LHCN-M2 (cell line): ENCODE measurements at regions not wholly inside any gene's neighbourhood (a gene's known extent, or its start where the extent isn't known, plus 50 kb on each side); places are given as distances from the start of the nearest gene placed in this dataset.
A peak's percentile ranks its signal among the peaks of the same experiment; 100 is the strongest.

Source experiments
- DNase-seq: peaks from one replicate; pipeline ENCODE4 v3.0.0-alpha.2; 2012; ENCODE audit warnings: low read depth

GRCh38 chr5:34586117-34586885, 69.8 kb upstream of the RAI14 start:
- DNase-seq: peak; percentile 89

DNA sequence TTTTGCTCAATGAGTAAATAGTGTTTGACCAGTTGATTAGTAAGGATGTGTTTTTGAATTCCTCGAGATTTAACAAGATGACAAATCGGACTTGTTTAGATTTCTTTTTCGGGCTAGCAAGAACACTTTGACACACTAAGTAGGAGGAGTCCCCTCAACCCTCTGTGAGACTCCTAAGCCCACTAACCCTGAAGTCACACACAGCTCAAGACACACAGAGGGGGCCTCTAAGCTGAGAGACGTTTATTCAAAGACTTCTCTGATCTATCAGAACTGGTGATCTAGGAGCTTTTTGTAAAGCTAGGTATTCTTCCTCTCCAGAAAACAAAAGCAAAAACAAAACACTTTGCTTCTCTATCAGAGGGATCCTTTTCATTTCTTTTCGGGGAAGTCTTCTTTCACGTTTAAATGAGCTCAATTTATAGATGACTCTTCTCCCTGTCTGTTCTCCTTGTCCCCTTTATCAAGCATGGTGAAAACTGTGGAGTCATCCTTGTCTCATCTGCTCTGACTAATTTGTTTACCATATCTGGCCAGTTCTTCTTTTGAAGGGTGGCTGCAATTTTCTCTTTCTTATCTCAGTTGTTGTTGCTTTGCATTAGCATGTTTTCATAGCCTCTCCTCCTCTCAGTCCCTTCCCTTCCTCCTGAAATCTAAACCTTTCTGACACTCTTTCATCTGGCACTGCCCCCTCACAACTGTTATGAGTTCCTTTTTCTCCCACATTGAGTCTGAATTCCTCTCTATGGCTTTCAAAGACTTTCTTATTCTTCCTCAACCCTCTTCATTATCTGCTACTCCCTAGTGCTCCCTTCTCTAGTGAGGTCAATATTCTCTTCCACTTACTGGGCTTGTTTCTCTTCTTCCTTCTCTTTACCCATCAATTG, 68.5 kb upstream of the RAI14 start:
- DNase-seq: peak; percentile 78

DNA sequence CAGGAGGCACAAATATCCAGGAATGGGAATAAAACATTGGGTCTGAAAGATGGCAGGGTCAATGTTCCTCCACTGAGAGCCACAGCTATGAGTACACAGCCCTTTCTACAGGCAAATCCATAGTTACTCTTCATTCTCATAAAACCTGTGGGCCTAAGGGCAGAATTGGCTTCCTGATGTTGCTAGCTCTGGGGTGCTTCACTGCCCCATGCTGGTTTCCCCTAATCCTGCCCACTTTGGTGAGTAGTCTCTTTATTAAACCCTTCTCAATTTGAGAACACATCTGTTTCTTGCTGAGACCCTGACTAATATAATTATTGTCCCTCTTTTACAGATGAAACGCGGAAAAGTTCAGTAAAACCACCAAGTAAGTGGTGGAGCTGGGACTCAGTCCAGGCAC, 66.3 kb upstream of the RAI14 start:
- DNase-seq: no peak

- no peak for DNase-seq
Measured at GRCh38 chr5:34591723-34592122, 64.4 kb upstream of the RAI14 start.

DNA sequence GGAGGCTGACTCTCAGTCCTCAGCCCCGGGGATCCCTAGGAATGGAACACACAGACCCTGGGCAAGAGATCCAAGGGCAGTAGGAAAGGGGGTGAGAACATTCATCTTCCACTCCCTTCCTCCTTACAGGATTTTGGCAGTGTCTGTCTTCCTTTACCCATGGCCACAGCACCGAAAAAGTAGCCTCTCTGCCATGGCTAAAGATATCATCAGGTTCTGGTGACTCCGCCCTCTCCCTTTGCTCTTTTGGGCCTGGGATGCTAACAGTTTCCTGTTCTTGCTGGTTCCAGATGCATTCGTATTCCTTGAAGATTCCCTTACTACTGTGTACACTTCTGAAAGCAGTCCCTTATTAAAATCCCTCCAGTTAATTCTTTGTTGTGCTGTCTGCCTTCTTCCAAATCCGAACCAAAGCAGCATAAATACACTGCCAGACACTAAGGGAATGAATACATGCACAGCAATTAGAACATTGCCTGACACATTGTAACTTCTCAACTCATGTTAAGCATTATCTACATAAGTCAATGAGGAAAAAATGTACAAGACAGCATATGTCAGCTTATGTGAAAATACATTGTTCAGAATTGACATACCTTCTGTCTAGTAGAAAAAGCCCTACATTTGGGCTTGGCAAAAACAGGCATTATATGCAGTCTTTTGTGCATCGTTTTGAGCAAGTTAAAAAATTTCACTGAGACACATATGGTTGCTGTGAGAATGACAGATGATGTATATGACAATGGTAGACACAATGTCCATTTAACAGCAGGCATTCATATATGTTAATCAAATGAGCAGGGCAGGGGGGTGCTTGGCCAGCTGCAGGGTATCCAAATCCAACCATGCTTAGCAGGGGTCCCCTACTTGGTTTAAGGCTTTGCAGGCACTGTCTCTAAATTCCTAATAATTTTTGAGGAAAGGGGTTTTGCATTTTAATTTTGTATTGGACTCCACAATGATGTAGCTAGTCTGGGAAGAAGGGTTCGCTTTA, 58.8 kb upstream of the RAI14 start:
- no peak for DNase-seq

DNA sequence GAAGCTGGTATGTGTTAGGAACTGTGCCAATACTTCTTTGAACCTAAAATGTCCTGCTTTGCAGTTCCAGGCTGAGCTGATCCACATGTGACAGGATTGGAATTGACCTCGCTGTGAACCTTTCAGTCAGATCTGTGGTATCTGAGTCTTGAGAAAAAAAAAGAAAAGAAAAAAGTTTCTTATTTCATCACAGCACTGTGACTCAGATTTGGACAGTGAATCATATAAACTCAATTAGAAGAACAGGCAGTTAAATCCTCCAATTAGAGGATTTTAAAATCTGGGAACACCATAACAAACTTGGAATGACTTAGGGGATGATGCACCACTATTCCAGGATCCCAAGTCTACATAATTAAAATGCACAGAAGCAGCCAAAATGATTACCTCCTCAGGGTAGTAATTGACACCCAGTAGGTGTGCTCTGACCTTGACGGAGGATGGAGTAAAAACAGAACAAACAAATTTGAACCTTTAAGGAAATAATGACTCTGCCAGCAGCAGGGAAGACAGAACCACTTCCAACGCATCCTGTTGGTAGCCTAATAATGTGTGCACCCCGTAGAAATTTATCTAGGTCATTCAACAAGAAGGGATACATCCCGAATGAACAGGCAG, 57.8 kb upstream of the RAI14 start:
- peak; percentile 93 for DNase-seq

DNA sequence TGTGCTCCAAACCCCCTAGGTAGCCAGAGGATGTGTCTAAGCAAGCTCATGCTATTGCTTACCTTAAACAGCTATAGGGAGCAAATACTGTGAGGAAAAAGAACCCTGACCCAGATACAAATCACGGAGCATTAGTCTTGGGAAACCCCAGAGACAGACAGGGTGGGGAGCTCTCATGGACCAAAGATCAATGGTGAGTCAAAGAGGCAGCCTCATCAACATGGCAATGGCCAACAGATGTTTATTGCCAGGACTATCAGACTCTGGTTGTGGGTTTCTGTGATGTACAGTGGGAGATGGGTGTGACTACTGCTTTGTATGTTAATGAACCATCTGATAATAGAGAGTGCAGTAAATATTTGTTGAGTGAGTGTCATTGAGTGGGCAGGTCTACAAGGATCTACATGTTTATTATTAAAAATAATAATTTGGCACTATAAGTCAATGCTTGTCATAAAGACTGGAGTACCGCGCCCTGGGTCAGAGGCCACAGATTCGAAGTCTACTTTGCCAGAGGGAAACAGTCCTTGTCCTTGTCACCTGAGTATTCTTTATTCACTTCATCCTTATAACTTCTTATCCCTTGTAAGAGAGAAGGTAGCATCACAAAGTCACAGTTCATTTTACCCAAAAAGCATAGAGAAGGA, 56.5 kb upstream of the RAI14 start:
- DNase-seq: no peak

- DNase-seq: no peak
Measured at GRCh38 chr5:34600118-34600493, 56.0 kb upstream of the RAI14 start.

GRCh38 chr5:34603378-34603777, 52.8 kb upstream of the RAI14 start:
- DNase-seq: peak; percentile 44

GRCh38 chr5:34604119-34604675, 51.9 kb upstream of the RAI14 start:
- no peak for DNase-seq

DNA sequence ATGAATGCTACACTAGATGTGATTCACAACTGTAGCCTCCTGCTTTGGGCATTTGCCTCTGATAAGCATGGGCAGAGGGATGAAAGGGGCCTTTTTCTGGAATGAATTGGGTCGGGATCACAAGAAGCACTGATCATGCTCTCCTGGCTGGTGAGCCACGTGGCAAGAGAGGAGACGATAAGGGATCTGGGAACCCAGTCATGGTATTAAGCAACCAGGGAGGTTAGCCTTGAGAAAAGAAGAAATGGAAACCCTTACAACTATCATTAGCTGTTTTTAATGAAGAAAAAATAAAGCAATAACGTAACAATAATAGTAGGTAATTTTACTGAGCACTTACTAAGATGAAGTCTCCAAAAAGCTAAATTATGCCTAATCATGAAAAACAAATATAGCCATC, 50.0 kb upstream of the RAI14 start:
- DNase-seq: no peak
